GM19099 (cell line): ENCODE measurements at regions not wholly inside any gene's neighbourhood (a gene's known extent, or its start where the extent isn't known, plus 50 kb on each side); places are given as distances from the start of the nearest gene placed in this dataset.

Experiments used
- POLR2A ChIP-seq: IDR thresholded peaks from 3 replicates; pipeline ENCODE4 v1.6.1; 2011; ENCODE audit warnings: low read depth; ENCODE audit not compliant: insufficient read length; ENCODE audit errors: extremely low read depth

DNA sequence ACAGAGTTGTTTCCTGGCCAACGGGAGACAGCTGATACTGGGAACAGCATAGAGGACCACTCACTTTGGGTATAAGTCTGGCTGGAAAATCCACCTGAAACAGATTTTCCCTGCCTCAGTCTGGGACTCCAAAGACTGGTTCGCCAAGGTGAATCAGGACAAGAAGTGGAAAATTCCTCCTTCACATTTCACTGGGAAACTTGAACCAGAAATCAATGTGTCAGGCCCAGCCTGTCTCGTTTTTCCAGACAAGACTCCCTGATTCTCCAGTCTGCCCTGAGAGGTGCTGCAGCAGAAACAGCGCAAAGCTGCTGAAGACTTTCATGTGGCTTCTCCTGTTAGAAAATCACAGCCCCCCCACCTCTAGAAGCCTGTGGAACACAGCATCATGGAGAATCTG is 269.8 kb downstream of the OPA1 start:
- TF ChIP-seq POLR2A, result no peak

DNA sequence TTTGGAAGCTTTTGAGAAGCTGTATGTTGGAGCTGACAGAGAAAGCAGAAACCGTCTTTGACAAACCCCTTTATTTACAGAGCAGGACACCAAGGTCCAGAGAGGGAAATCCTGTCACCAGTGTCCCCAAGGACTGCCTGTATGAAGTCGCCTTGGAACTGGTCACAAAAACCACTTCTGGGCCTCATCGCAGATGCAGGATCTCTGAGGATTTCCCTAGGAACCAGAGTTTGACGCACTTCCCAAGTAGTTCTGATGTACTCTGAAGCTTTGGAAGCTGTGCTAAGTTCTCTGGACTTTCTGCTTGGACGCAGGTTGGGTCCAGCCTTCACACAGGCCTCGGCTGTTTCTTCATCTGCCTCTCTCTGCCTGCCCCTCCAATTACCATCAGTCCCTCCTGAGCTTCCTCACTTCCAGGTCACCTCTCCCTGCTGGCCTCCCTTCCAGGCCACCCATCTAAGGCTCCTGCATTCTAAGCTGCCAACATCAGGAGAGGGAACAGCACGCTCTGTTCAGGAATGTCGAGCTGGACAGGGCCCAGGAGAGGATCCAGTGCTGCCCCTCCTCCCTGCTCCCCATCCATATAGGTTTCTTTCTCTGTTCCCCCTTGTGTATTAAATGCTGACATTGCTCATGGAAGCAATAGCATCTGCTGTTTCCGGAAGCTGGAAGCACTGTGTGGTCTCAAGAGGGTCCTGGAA is 270.8 kb downstream of the OPA1 start:
- TF ChIP-seq POLR2A, result no peak

DNA sequence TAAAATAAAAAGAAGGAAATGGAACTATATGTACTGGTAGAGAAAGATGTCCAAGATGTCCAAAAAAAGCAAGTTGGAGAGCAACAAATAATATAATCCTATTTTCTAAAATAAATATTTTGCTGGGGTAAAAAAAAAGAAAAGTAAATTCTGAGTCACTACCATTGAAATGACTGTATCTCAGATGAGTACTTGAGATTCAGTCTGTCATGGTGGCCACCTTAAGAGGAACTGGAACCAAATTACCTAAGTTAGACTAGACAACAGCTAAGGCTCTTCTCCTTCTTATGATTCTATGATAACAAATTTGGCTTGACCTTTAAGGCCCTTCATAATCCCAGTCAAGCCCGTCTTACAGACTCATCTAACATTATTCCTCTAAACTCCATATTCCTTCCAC is 270.6 kb upstream of the HES1 start:
- TF ChIP-seq POLR2A, result no peak

DNA sequence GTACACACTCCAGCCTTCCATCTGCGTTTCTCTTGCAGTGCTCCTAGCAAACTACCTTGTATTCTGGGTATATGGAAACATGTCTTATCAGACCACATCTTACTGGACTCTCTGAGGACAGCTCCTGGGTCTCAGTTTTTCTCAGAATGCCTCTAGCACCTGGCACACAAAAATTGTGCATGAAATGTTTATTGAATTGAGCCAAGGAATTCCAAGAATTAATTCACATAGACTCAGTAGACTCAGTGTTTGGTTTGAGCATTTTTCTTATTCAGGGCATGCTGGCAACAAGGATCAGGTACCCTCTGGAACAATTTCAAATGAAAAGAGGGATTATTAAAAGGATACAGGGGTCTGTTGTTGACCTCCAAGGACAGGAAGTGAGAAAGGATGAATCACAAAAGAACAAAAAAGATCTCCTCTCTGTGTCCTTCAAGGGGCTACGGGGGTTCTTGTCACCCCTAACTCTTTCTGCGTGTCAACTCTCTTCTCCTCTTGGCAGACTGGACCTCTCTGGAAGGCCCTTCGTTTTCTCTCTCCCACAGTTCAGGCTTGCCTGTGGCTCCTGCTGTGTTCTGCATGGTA is 270.0 kb upstream of the HES1 start:
- TF ChIP-seq POLR2A, result no peak

DNA sequence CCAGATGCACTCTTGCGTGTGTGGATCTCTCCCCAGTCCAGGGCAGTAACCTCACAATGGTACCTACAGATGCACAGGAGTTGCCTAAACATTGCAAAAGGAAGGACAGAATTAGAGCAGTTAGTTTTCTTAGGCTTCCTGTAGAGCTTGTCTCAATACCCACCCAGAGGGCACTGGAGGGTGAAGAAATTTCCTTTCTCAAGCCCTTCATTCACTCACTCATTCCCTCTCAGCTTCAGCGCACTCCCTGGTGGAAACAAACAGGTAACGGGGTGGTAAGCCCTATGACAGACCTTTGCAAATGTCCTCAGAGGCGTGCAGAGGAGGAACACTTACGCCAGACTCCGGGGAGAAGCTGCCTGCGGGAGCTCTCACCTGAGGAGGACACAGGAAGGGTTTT is 267.4 kb upstream of the HES1 start:
- no peak for TF ChIP-seq POLR2A

DNA sequence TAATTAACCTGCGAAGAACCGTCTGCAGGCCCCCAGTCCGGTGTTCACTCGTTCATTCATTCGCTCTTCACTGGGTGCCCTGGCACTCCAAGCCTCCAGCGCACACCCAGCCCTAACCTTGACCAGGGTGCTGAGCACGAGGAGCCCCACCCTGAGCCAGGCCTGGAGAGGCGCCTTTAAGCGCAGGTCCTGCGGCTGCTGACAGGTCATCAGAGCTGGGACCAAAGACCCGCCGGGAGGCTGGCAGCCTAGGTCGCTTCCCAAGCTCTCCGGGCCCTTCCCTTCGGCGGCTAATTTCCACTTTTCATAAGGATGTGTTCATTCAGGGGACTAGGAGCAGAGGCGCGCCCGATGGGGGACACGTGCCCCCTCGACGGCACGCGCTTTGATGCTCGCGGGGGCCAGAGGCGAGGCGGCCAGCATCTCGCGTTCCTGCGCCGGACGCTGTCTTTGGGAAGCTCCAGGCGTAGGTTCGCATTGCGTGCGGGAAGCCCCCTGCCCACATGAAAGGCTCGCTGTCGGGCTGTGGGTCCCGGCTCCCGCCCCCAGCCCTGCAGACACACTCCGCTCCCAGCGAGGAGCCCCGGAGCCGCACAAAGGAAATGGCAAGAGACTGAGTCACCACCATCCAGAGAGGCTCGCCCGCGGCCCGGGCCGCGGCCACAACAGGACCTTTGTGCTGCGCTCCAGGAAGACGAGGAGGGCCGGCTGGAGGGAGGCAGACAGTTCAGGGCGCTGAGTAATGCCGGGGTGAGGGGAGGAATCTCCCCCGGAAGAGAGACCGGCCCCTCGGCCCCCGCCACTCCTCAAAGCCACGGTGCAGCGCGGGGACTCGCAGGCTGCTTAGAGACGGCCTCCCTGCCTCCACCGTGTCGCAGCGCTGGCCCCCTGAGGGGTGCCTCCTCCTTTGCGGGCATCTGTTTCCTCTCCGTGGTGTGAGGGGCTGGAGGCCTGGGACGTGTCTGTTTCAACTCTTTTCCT is 266.4 kb upstream of the HES1 start:
- TF ChIP-seq POLR2A, result no peak

DNA sequence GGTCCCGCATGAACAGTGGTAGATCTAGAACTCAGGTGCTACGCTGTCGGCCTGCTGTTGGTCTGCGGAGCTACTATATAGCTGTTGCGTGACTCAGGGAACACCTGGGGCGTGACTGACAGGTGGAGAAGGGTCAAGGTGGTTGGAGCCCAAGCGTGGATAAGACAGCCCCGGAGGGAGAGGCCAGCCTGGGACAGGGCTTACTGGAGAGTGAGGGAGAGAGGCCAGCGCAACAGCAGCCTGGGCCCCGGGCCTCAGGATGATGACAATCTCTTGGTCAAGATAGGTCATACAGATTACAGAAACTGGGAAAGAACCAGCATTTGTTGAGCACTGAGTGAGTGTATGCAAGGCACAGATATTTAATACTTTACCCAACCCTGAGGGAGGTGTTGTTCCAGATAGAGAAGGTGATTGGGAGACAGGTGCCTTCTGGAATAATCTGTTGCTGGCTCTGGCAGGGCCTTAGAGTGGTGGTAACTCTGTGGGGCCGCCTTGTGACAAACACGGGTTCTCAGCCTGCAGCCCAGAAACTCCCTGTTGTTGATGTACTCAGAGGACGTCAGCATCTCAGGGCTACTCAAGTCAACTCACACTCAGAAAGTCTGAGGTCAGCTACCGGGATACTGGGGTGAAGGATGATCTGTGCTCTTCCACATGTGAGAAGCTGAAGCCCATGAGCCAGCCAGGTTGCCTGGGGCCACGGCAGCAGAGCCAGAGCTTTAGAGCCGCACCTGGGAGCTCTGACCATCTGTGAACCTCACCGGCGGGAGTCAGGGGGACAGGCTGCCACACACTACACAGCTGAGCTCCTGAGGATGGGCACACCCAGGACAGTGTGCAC is 265.4 kb upstream of the HES1 start:
- no peak for TF ChIP-seq POLR2A

DNA sequence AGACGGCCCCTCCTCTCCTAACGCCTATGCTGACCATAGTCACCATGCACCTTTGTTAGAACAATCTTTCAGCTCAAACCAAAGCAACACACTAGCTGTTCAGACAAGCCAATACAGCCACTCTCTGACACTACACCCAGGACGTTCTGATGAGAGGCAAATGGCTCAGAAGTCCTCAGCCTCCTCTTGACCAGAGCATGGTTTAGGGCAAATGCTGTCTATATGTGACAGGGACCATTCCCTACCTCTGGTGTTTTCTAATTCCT is 264.8 kb upstream of the HES1 start:
- no peak for TF ChIP-seq POLR2A

DNA sequence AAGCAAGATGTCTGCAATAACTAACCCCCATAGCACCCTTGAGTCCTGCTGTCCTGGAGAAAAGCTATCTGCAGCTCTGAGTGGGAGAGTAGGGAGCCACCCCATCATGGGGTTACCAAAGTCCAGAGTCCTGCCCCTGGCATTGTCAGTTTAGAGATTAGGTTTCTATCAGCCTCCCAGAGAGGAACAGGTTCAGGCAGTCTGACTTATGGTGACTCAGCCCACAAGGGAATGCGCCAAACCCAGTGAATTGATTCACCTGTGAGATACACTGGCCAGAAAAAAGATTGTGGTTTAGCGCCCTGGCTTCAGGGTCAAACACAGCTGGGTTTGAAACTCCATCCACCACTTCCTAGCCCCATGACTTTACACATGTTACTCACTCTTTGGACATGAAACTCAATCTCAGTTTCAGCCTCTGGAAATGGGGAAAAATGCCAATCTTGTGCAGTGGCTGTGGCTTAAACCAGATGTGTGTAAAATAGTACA is 263.6 kb upstream of the HES1 start:
- TF ChIP-seq POLR2A, result no peak

DNA sequence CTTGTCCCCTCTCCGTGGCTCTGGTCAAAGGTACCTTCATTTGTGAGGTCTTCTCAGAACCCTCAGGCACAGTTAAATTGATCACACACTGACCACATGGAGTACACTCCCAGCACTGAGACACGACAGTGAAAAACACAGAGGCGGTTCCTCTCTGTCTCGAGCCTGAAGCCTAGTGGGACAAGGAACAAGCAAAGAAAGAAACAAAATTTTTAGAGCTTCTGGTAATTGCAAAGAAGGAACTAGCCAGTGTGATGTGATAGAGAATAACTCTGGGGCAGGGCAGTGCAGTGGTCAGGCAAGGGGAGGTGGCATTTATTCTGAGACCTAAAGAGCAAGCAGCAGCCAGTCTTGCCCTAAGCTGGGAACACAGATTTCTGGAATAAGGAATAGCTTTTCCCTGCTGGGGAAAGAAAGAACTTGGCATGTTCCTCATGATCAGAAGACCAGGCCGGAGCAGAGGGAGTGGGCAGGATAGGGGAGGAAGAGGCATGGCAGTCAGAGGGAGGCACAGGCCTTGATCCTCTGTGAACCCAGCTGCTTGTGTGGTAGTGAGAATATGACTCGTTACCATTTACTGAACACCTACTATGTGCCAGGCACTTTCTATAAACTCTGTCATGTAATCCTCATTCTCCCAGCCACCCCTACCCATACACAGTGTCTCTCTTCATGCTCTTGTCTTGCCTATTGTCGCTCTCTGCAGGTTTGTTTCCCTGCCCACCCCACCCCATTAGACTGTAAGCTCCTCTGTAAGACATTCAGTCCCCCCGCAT is 262.3 kb upstream of the HES1 start:
- TF ChIP-seq POLR2A, result no peak

DNA sequence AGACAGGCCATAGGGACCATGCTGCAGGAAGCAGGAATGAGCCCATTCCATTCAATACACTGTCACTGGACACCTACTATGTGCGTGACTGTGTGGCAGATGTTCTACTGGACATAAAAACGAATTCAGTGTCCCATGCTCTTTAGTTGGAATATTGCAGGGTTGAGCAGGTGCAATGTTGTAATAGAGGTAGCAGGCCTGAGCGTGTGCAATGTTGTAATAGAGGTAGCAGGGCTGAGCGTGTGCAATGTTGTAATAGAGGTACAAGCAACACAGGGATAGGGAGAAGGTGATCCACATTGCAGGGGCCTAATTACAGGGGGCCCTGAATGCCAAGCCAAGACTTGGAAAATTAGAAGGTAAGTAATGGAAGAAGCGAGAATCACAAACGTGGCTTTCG is 261.4 kb upstream of the HES1 start:
- TF ChIP-seq POLR2A, result no peak

DNA sequence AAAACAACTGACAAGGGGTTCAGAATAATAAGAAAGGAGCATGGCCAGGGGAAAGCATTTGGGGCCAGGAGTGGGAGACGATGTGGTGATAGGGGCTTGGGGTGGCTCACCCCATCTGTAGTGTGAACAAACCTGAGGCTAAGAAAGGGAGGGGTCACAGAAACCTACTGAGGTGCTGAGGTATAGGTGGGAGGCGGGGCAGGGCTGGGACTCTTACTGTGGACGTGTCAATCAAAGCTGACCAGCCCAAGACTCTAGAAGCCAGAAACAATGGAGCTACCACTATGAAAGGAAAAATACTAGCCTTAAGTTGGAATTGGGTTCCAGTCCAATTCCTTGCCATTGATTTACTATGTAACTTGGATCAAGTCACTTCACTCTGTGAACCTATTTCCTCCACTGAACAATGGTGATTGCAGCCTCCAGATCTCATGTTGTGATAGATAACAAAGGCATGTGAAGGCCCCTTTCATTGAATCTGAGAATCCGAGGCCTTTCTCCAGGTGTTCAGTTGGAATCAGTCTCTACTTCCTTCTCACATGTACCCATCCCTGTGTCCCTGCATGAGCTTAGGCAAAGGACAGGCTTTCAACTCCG is 260.9 kb upstream of the HES1 start:
- TF ChIP-seq POLR2A, result no peak

DNA sequence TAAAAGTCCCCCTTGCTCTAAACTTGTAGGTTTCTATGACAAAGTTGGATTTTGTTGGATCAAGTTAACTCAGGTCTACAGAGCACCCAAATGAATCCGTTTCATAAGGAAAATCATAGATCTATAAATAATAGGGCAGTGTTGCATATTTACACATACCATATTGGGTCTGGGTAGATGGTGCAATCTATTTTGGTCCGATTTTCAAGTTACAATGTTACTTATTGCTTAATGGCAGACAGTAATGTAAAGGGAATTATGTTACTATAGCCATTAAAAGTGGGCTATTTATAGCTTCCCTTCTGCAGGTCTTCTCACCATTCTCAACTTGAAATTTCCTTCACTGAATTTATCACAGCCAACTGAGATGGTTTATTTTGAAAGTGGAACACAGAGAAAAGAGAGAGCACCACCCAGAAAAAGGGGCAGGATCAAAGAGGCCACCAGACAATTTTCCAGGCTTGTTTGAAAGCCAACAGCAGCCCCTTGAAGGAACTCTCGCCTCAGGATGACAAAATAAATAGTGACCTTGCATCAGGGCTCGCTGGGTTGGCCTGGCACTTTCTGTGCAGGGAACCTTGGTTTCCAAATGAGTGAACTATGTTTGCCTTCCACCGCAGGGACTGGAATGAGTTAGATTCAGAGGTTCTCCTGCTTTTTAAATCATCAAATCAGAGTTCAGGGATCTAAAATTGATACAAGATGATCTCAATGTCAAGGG is 260.2 kb upstream of the HES1 start:
- no peak for TF ChIP-seq POLR2A

DNA sequence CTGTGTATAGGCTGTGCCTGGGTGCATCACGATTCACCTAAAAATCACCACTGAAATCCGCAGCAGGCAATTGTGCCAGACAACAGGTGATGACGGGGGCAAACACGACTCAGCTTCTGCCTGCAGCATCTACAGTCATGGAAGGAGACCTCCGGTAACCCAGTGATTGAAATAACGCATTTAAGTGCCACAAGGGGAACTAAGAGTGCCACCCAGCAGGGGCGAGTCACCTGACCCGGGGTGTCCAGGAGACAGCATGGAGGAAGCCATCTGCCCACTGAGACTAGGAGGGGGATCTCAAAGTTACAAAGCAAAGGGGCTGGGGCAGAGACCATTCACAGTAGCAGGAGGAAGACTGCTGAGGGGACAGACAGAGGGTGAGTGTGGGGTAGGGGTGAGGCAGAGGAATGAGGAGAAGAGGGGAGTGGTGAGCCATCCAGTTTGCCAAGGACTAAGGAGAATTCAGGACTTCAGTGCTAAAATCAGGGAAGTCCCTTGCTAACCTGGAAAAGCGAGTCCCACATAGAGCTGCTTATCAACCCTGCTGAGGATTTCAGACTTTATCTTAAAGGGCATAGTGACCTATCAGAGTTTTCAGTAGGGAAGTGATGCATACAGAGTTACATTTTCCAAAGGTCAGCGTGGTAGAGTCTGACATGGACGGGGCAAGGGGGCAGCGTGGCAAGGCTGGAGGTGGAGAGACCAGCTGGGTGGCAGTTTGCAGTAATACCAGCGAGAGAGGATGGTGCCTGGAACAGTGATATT is 256.7 kb upstream of the HES1 start:
- TF ChIP-seq POLR2A, result no peak
